ENCODE measurements at regions not wholly inside any gene's neighbourhood (a gene's known extent, or its start where the extent isn't known, plus 50 kb on each side); places are given as distances from the start of the nearest gene placed in this dataset.

GRCh38 chr15:85959611-85960010 is 120.1 kb upstream of the AGBL1 start:
- TF ChIP-seq CTCF (conservative IDR thresholded peaks at IDR 0.05 in 1 of 2, IDR thresholded peaks at IDR 0.05 in 1 of 2; ENCODE audit: low read depth in 1 of 2, low read length in 2 of 2) (no peak), EZH2 (IDR thresholded peaks at IDR 0.05; ENCODE audit: low read length, missing control alignments) (no peak)
